Omental fat pad (tissue), 3 donors: ENCODE measurements at regions not wholly inside any gene's neighbourhood (a gene's known extent, or its start where the extent isn't known, plus 50 kb on each side); places are given as distances from the start of the nearest gene placed in this dataset.
"Not testable (repeated sequence)": the region's sequence is repeated elsewhere in the genome, so short reads cannot be mapped to it uniquely, and the experiment has no call there.

Experiments
- ATAC-seq: fragments of 150-250 bp; one replicate; pipeline ENCODE4 v1.9.1; 2016; ENCODE audit warnings: mild to moderate bottlenecking, moderate library complexity; ENCODE audit not compliant: low FRiP score
- DNase-seq: peaks from one replicate; pipeline ENCODE4 v3.0.0-alpha.2; 2019; ENCODE audit warnings: low spot score
- TF ChIP-seq, protein P1 (sequence below), 3 donors: fragments of 450-650 bp; IDR thresholded peaks; one replicate each; pipeline ENCODE4 v1.5.1; 2016 to 2017; ENCODE audit warnings: antibody characterized with exemption in 3 of 3, mild to moderate bottlenecking in 3 of 3, moderate library complexity in 2 of 3

DNA sequence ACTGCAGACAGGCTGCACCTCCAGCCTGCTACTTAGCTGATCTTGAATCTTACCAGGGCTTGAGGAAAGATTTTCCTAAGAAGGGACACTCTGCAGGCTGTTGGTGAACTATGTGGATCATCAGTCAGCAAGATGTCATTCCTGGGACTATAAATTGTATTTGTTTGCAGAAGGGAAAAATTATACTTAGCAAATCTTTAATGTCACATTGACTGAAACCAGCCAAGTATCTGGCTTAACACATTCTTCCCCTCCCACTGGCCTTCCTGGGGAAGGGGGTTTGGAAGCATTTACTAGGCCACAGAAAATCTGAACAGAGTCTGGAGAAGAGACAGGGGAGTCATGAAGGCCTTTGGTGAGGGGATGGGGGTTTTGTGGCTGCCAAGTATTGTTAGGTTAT, 156.7 kb upstream of the EOLA2 start:
- no peak for ATAC-seq
- DNase-seq = no peak
- TF ChIP-seq, protein P1, sequence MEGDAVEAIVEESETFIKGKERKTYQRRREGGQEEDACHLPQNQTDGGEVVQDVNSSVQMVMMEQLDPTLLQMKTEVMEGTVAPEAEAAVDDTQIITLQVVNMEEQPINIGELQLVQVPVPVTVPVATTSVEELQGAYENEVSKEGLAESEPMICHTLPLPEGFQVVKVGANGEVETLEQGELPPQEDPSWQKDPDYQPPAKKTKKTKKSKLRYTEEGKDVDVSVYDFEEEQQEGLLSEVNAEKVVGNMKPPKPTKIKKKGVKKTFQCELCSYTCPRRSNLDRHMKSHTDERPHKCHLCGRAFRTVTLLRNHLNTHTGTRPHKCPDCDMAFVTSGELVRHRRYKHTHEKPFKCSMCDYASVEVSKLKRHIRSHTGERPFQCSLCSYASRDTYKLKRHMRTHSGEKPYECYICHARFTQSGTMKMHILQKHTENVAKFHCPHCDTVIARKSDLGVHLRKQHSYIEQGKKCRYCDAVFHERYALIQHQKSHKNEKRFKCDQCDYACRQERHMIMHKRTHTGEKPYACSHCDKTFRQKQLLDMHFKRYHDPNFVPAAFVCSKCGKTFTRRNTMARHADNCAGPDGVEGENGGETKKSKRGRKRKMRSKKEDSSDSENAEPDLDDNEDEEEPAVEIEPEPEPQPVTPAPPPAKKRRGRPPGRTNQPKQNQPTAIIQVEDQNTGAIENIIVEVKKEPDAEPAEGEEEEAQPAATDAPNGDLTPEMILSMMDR (IDR thresholded peaks at IDR 0.05) = no peak

DNA sequence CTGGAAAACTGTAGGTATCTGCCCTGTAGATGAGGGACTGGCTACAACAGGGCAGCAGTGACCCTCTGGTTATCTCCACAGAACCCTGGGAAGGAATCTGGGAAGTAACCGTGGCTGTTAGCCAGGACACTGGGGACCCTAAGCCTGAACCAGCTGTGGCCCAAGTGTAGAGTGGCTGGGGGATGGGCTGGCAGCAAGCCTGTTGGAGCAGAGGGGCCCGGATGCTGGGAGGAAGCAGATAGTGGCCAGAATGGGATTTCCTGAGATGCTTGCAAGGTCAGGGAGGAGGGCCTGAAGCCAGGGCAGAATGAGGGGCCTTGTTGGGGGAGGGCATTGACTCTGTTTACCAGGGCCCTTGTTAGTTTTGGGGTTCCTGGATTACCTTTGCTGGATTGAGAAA, 161.0 kb upstream of the EOLA2 start:
- DNase-seq = no peak
- TF ChIP-seq, protein P1 (IDR thresholded peaks at IDR 0.05) = no peak
- no peak for ATAC-seq

DNA sequence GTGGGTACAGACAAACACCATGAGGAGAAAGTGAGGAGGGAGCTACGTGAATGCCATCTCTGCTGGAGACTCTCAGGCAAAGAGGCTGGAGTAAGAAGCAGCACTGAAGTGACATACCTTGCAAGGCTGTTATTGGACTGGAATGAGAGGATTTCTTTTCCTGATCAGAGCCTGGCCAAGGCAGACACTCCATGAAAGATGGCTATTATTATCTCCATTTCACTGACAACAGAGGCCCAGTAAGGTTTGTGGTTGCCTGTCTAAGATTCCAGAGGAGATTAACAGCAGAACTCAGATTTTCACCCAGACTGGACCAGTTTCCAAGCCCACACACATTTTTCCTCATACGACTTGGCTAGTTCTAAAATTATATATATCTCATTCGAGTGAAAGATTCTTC, 162.0 kb upstream of the EOLA2 start:
- TF ChIP-seq, protein P1 (IDR thresholded peaks at IDR 0.05) = no peak
- no peak for DNase-seq
- no peak for ATAC-seq

DNA sequence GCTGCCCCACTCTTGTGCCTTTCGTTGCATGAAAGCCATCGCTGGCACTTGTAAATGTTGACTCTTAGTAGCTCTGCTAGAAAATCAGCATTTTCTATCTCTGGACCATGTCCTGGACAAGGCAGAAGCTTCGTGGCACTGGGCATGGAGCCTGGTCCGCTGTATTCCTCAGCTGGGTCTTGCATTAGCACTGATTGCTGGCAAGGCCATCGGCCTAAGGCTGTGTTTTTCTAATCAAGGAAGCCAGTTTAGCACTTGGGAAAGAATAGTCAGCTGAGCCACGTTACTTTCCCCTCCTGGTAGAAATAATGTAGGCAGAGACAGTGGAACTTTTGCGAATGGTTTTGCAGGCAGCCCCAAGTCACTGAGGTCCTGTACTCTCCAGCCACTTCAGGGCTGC, 180.2 kb upstream of the EOLA2 start:
- TF ChIP-seq, protein P1 (IDR thresholded peaks at IDR 0.05) = no peak
- ATAC-seq (no peak), DNase-seq (no peak)

DNA sequence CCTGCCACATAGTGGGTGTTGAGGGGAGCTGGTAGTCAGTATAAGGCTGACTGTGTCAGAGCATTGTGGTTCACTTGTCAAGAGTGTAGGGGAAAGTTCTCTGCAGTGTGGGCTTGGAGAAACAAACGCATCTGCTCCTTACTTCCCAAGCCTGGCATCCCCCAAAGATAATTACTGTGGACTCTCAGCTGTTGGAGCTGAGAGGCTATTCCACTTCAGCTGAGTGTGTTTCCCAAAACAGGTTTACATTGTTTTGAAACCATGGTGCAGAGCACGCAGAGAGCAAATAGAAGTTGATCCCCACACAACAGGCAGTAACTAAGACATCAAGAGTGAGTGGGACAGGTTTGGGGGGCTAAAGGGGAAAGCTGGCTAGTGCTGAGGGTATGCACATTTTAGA, 181.0 kb upstream of the EOLA2 start:
- DNase-seq (no peak), ATAC-seq (no peak)
- TF ChIP-seq, protein P1 (IDR thresholded peaks at IDR 0.05) = no peak

DNA sequence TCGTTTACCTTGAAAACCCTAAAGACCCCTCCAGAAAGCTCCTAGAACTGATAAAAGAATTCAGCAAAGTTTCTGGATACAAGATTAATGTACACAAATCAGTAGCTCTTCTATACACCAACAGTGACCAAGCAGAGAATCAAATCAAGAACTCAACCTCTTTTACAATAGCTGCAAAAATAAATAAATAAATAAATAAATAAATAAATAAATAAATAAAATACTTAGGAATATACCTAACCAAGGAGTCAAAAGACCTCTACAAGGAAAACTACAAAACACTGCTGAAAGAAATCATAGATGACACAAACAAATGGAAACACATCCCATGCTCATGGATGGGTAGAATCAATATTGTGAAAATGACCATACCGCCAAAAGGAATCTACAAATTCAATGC, 186.8 kb upstream of the EOLA2 start:
- not testable (repeated sequence) for ATAC-seq, DNase-seq

DNA sequence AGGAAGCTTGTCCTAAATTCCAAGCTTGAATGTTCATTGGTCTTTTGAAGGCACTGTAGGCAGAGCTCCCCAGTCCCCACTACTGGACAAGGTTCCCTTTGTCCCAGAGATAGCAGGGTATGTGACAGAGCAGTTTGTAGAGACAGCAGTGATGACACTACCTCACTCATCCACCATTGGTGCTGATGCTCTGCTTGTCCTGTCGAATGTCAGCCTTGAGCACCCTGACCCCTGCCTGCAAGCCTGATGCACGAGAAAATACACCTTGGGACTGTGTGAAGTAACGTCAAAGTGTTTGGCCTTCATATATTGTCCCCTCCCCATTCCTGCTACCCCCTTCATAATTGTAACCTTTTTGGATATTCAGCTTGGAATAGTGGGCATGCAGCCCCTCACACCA, 188.9 kb upstream of the EOLA2 start:
- DNase-seq (no peak), ATAC-seq (no peak)
- TF ChIP-seq, protein P1 (IDR thresholded peaks at IDR 0.05) = no peak
